ENCODE measurements at regions not wholly inside any gene's neighbourhood (a gene's known extent, or its start where the extent isn't known, plus 50 kb on each side); places are given as distances from the start of the nearest gene placed in this dataset.

- POLR2A ChIA-PET = no interaction called here
- no peak for ATAC-seq
- no peak overlapping the region for H3K4me3 Mint-ChIP-seq
- no peak overlapping the region for H3K27ac Mint-ChIP-seq
- DNase-seq = peak; percentile 4 to 68 (median 25)
- peaks cover 0 to 6% (median 0%) of the 10 kb centered on the region in 4 donors for H3K4me1 Mint-ChIP-seq
- no peaks in the 10 kb centered on the region for H3K9me3 Mint-ChIP-seq
- peaks cover 33 to 79% (median 44%) of the 10 kb centered on the region in 5 donors for H3K27me3 Mint-ChIP-seq
- H3K36me3 Mint-ChIP-seq = no peaks in the 10 kb centered on the region
Measured at GRCh38 chr20:16801919-16802651, 53.9 kb downstream of the OTOR start.

GRCh38 chr20:16802652-16802935 lies 54.4 kb downstream of the OTOR start:
- Mint-ChIP-seq H3K4me1 (peaks cover 0 to 6% (median 0%) of the 10 kb centered on the region in 4 donors), H3K27me3 (peaks cover 37 to 79% (median 47%) of the 10 kb centered on the region in 5 donors), H3K9me3 (no peaks in the 10 kb centered on the region), H3K4me3 (no peak overlapping the region), H3K36me3 (no peaks in the 10 kb centered on the region), H3K27ac (no peak overlapping the region)
- POLR2A ChIA-PET = no interaction called here
- ATAC-seq (no peak), DNase-seq (no peak)

GRCh38 chr20:16803965-16804792 lies 56.0 kb downstream of the OTOR start:
- Mint-ChIP-seq H3K4me3 (no peak overlapping the region), H3K4me1 (peaks cover 0 to 6% (median 0%) of the 10 kb centered on the region in 4 donors), H3K27me3 (peaks cover 42 to 80% (median 51%) of the 10 kb centered on the region in 5 donors), H3K27ac (no peak overlapping the region), H3K36me3 (no peaks in the 10 kb centered on the region), H3K9me3 (no peaks in the 10 kb centered on the region)
- ATAC-seq (no peak), DNase-seq (peak in 3 of 10 donors; percentile 8 to 16 (median 9))
- POLR2A ChIA-PET = no interaction called here

DNA sequence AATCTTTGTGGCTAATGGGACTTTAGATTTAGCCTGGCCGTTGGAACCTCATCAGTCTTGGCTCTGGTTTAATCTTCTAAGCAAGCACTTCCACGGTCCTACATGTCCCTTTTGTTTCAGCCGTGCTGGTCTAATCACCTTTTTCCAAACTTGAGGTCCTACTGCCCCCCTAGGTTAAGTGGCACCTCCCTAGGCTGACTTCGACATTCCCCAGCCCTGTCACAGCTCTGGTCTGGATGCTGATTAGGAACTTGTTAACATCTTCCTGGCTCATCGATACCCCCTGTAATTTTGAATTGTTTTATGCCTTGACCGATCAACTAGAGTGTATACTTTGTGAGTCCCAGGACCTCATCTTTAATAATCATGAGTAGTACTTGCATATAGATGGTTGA lies 56.6 kb downstream of the OTOR start:
- H3K36me3 Mint-ChIP-seq = no peaks in the 10 kb centered on the region
- DNase-seq (no peak), ATAC-seq (no peak)
- no peaks in the 10 kb centered on the region for H3K9me3 Mint-ChIP-seq
- H3K27me3 Mint-ChIP-seq = peaks cover 43 to 86% (median 52%) of the 10 kb centered on the region in 5 donors
- peaks cover 0 to 6% (median 0%) of the 10 kb centered on the region in 4 donors for H3K4me1 Mint-ChIP-seq
- no peak overlapping the region for H3K27ac Mint-ChIP-seq
- no peak overlapping the region for H3K4me3 Mint-ChIP-seq
- POLR2A ChIA-PET = no interaction called here

DNA sequence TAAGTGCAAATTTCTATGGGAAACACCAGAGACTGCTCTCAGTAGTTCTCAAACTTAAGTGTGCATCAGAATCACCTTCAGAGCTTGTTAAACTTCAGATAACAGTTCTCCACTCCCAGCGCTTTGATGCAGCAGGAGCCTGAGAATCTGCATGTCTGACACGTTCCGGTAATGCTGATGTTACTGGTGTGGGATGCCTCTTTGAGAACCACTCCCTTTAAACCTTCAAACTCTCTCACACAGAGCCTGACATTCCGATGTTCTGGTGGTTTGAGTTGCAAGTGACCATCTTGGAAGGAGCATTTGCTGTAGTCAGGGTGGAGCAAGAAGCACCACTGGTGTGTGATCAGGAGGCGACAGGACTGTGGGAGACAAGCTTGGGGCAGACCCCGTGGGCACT lies 57.9 kb downstream of the OTOR start:
- Mint-ChIP-seq H3K4me3 (no peak overlapping the region), H3K9me3 (no peaks in the 10 kb centered on the region), H3K27me3 (peaks cover 38 to 87% (median 50%) of the 10 kb centered on the region in 5 donors), H3K4me1 (peaks cover 0 to 6% (median 0%) of the 10 kb centered on the region in 4 donors), H3K27ac (no peak overlapping the region), H3K36me3 (no peaks in the 10 kb centered on the region)
- no peak for DNase-seq
- no peak for ATAC-seq
- POLR2A ChIA-PET = no interaction called here

- H3K27me3 Mint-ChIP-seq = peaks cover 38 to 86% (median 50%) of the 10 kb centered on the region in 5 donors
- H3K4me1 Mint-ChIP-seq = peaks cover 0 to 6% (median 0%) of the 10 kb centered on the region in 4 donors
- H3K9me3 Mint-ChIP-seq = no peaks in the 10 kb centered on the region
- no peaks in the 10 kb centered on the region for H3K36me3 Mint-ChIP-seq
- no peak overlapping the region for H3K27ac Mint-ChIP-seq
- POLR2A ChIA-PET = no interaction called here
- DNase-seq (no peak), ATAC-seq (no peak)
- no peak overlapping the region for H3K4me3 Mint-ChIP-seq
Measured at GRCh38 chr20:16806886-16807285, 58.7 kb downstream of the OTOR start.

- Mint-ChIP-seq H3K36me3 (no peaks in the 10 kb centered on the region), H3K4me1 (peaks cover 0 to 5% (median 0%) of the 10 kb centered on the region in 4 donors), H3K4me3 (no peak overlapping the region), H3K27ac (no peak overlapping the region), H3K27me3 (peaks cover 22 to 67% (median 33%) of the 10 kb centered on the region in 5 donors), H3K9me3 (no peaks in the 10 kb centered on the region)
- POLR2A ChIA-PET = no interaction called here
- ATAC-seq (no peak), DNase-seq (no peak)
Measured at GRCh38 chr20:16808796-16809195, 60.6 kb downstream of the OTOR start.

DNA sequence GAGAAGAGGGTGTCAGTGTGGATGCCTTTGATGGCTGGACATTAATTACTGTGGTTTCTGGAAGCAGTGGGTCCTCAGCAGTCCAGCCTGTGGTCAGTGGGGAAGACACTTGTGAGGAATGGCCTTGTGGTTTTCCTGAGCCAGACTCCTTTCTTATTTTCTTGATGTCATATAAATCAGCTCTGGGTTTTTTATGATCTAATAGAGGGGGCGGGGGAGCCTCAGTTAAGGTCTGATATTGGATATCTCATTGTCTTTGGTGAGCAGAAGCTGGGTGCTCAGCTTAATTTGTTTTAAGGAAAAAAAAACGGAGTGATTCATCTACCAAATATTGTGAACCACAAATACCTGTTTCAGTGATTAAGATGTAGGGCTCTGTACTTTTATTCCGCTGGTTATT lies 62.1 kb downstream of the OTOR start:
- DNase-seq = no peak
- ATAC-seq = no peak
- Mint-ChIP-seq H3K9me3 (no peaks in the 10 kb centered on the region), H3K4me1 (no peaks in the 10 kb centered on the region), H3K27ac (no peak overlapping the region), H3K36me3 (no peaks in the 10 kb centered on the region), H3K27me3 (peaks cover 14 to 56% (median 27%) of the 10 kb centered on the region in 5 donors), H3K4me3 (no peak overlapping the region)
- POLR2A ChIA-PET = no interaction called here

- DNase-seq (no peak), ATAC-seq (no peak)
- Mint-ChIP-seq H3K4me3 (no peak overlapping the region), H3K27ac (no peak overlapping the region), H3K9me3 (no peaks in the 10 kb centered on the region), H3K27me3 (peaks cover 0 to 27% (median 18%) of the 10 kb centered on the region in 5 donors), H3K36me3 (no peaks in the 10 kb centered on the region), H3K4me1 (no peaks in the 10 kb centered on the region)
- POLR2A ChIA-PET = no interaction called here
Measured at GRCh38 chr20:16816192-16816591, 68.0 kb downstream of the OTOR start.

DNA sequence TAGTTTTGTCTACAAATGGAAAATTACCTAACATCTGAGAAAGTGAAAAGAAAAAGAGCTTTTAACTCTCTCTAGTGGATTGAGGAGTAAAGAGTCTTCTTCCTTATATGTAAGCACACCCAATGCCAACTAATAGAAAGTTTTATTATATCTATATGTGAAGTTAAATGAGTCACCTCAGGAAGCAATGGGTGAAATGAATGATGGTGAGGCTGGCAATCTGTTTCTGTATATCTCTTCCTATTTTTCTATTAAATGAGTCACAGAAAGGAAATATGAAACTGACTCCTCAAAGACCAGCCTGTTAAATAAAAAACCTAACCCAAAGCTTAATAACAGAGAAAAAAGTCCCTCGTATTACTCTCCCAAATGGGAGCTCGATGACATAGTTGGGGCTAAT lies 71.3 kb downstream of the OTOR start:
- ATAC-seq (no peak), DNase-seq (no peak)
- Mint-ChIP-seq H3K27ac (no peak overlapping the region), H3K36me3 (no peaks in the 10 kb centered on the region), H3K9me3 (no peaks in the 10 kb centered on the region), H3K4me3 (no peak overlapping the region), H3K4me1 (no peaks in the 10 kb centered on the region), H3K27me3 (peaks cover 11 to 42% (median 21%) of the 10 kb centered on the region in 5 donors)
- POLR2A ChIA-PET = no interaction called here

DNA sequence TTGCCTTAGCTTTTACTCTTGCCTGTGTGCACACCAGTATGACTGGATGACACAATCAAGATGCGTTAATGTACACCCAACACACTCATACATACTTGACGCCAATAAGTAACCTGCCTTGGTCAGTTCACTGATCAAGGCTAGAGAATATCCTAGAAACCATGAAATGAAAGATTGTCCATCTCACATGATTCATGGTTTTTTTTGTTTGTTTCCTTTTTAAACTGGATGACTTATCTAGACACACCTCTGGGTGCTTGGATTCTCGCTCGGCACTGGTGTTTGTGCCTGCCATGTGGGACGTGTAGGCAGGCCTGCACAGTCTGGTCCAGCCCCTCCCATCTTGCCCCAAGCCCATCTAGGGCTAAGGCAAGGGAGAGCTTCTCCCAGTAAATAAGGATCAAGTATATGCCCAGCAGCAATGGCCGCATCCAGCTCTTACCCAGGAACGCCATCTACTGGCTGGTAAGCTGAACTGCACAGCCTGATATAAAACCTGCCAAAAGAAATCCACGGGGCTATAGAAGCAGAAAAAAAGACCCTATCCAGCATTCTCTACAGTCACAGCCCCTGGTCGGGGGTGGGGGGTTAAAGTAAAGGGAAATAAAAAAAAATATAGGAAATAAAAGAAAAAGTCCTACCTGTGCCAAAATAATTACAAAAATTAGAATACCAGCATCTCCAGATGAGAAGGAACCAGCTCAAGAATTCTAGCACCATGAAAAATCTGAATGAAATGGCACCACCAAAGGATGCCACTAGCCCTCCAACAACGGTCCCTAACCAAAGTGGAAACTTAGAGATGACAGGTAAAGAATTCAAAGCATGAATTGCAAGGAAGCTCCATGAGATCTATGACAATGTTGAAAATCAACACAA lies 73.3 kb downstream of the OTOR start:
- peak in 4 of 10 donors; percentile 11 to 28 (median 14) for DNase-seq
- ATAC-seq = no peak
- Mint-ChIP-seq H3K4me1 (no peaks in the 10 kb centered on the region), H3K27ac (no peak overlapping the region), H3K4me3 (no peak overlapping the region), H3K36me3 (no peaks in the 10 kb centered on the region), H3K9me3 (peaks cover 0 to 9% (median 0%) of the 10 kb centered on the region in 9 donors), H3K27me3 (peaks cover 11 to 30% (median 16%) of the 10 kb centered on the region in 5 donors)
- POLR2A ChIA-PET = no interaction called here

DNA sequence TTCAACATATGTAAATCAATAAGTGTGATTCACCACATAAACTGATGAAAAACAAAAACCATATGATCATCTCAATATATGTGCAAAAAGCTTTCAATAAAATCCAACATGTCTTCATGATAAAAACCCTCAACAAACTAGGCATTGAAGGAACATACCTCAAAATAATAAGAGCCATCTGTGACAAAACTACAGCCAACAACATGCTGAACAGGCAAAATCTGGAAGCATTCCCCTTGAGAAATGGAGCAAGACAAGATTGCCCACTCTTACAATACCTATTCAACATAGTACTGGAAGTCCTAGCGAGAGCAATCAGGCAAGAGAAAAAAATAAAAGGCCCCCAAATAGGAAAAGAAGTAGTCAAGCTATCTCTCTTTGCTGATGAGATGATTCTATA lies 76.5 kb downstream of the OTOR start:
- Mint-ChIP-seq H3K4me3 (no peak overlapping the region), H3K27me3 (peaks cover 9 to 16% (median 15%) of the 10 kb centered on the region in 5 donors), H3K27ac (no peak overlapping the region), H3K9me3 (peaks cover 0 to 9% (median 0%) of the 10 kb centered on the region in 9 donors), H3K36me3 (no peaks in the 10 kb centered on the region), H3K4me1 (no peaks in the 10 kb centered on the region)
- DNase-seq (no peak), ATAC-seq (no peak)
- POLR2A ChIA-PET = no interaction called here

All from naive thymus-derived CD8-positive, alpha-beta T cell (primary cell).